22Rv1 (cell line): ENCODE measurements at regions not wholly inside any gene's neighbourhood (a gene's known extent, or its start where the extent isn't known, plus 50 kb on each side); places are given as distances from the start of the nearest gene placed in this dataset.

Source experiments
- H3K27ac ChIP-seq: fragments of 450-650 bp; 2 replicates; pipeline ENCODE4 v1.5.1; 2017
- CTCF ChIP-seq: fragments of 450-650 bp; IDR thresholded peaks from 2 replicates; pipeline ENCODE4 v1.5.1; 2017; ENCODE audit warnings: mild to moderate bottlenecking
- ZFX ChIP-seq: fragments of 450-650 bp; IDR thresholded peaks from 2 replicates; pipeline ENCODE4 v1.6.1; 2017; ENCODE audit warnings: antibody characterized with exemption, borderline replicate concordance

- TF ChIP-seq CTCF, result no peak
- TF ChIP-seq ZFX, result no peak
- no peak overlapping the region for H3K27ac ChIP-seq
These were observed 135.2 kb upstream of the HAAO start for GRCh38 chr2:42927334-42928160.

DNA sequence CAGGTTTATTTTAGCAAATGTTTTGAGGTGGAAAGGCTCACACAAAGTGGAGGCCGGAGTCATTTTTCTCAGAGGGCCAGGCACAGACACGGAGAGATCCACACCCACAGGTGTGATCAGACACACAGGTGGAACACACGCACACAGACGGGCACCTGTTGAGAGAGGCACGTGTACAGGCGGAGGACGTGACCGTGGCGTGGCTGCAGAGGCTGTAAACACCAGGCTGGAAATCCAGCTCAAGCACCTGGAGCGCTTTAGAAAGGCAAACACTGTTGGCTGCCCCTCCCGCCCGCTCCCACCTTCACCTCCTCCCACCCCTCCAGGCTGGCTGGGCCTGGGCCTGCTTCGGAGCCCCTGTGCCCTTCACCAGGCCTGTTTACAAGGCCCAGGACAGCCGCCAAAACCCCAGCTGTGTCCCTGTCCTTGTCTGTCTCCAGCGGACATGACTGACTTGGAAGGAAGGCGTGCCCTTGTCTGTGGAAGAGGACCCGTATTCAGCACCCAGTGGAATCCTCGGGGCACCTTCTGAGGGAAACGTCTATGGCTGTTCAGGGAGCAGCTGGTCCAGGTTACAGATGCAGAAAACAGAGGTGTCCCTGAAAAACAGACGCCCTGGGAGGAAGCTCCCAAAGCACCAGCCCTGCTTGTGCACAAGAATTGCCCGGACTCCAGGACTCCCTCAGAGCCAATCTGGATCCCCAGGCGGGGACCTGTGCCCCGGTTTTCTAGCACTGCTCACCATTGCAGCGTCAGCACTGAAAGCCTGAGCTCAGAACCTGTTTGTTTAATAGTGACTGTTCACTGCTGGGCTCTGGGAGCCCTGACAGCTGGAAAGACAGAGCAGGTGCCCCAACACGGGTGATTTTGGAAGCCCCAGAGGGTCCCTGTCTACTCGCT, 134.3 kb upstream of the HAAO start:
- TF ChIP-seq CTCF (no peak), ZFX (no peak)
- no peak overlapping the region for H3K27ac ChIP-seq

DNA sequence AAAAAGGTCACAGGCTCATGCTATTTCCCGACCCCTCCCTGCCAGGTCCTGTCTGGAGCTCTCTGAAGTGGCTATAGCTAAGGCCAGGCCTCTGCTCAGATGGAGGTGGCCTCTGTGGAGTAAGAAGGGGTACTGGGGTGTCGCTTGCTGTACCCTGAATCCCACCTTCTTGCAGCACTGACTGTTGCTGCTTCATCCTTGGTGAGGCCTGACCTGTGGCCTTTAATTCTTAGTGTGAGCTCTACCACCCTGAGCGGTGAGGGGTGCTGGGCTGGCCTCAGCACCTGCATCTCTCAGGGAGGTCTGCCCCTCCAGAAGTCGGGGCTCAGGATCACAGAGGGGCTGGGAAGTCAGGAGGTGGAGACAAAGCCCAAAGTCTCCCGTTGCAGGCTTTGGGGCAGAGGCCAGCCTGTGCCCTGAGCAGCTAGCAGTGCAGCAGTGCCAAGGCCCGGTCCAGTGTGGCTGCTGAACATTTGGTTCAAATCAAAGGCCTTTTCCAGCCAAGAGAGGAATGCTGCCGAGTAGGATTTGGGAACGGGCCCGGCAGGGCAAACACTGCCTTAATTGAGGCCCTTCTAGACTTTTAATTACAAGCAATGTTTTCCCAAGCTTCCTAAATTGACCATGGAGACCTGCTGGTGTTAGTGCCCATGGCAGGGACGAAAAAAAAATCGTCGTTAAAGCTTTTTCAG, 133.5 kb upstream of the HAAO start:
- H3K27ac ChIP-seq, result no peak overlapping the region

DNA sequence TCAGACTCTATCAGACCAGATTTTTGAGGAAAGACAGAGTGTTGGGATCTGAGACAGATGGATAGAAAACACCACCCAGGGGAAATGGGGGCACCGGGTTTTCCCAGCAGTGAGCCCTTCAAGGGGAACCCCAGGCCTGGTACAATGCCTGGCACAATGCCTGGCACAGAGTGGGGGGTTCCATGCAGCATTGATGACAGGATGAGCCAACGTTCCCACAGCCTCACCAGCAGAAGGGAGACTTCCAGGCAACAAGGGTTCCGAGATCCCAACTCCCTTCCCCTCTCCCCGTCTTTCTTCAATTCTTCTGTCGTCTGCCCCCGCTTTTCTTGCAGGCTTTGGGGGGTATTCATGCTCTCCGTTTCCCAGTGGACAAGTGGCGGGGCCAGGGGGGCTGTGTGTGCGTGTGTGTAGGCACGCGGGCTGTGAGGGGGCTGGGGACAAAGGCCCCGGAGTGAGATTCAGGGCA, 132.1 kb upstream of the HAAO start:
- H3K27ac ChIP-seq, result no peak overlapping the region

More for the DNA sequence above, 133.5 kb upstream of the HAAO start:
- TF ChIP-seq CTCF (no peak), ZFX (no peak)

DNA sequence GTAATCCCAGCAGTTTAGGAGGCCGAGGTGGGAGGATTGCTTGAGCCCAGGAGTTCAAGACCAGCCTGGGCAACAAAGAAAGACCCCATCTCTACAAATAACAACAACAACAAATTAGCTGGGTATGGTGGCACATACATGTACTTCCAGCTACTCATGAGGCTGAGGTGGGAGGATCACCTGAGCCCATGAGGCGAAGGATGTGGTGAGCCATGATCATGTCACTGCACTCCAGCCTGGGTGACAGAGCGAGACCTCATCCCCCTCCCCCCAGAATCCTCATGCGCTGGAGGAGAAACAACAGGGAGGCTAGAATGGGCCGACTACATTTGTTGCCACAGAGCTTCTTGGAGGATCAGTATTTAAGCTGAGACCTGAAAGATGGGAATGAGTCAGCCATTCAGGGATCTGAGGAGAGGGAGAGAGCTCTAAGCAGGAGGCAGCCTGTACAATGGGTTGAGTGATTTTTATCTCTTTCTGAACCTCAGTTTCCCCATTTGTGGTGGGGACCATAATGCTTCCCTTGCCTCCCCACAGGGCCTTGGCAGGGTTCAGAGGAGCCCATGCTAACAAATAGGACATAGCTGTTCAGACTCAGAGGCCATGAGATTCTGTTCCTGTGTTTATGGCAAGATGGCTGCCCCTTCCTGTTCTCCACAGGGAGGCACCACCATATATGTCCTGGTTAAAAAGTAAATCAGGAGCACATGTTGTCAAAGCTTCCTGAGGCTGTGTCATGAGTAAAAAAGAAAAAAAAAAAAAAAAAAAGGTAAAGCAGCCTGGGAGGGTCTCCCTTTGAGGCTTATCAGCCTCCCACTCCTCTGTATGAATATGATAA, 131.4 kb upstream of the HAAO start:
- H3K27ac ChIP-seq, result no peak overlapping the region
- TF ChIP-seq ZFX (no peak), CTCF (no peak)

More for the DNA sequence above, 132.1 kb upstream of the HAAO start:
- TF ChIP-seq CTCF, result no peak
- TF ChIP-seq ZFX, result no peak

DNA sequence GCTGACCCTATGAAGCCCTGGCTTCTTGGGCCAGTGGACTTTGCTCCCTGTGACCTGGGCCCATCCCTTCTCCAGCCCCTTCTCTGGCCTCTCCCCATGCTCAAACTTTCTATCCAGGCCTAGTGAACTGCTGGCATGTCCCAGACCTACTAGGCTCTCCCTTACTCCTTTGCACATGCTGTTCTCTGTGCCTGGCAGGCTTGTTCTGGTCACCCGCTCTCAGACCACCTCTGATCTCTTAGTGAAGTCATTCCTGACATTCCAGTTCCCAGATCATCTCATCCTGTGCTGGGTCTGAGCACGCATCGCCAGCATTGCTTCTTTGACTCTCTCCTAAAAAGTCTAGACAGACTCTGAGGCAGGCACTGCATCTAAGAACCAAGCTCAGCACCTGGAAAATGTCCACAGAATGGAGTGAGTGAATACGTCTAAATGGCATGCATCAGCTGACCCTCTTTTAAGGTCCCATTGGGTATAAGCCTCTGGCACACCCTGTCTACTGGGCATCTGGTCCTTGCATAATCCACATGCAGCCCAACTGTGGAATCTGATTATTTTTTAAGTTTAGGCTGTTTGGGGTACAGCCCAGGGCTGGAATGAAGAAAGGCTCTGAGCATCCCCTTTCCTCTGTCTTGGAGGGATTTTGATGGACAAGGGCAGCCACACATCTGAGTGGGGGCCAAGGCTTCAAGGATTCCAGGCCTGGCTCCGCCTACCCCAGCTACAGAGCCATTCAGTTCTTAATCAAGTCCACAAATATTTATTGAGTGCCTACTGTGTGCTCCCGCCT, 130.6 kb upstream of the HAAO start:
- TF ChIP-seq CTCF, result no peak
- H3K27ac ChIP-seq, result no peak overlapping the region
